GM23338 (cell line): ENCODE measurements at regions not wholly inside any gene's neighbourhood (a gene's known extent, or its start where the extent isn't known, plus 50 kb on each side); places are given as distances from the start of the nearest gene placed in this dataset.

ENCODE experiments used
- ATAC-seq: fragments of 200-7000 bp; cut with Tn5 transposase; 3 replicates; pipeline ENCODE4 v1.9.1; 2020
- DNase-seq: peaks from one replicate; pipeline ENCODE4 v3.0.0-alpha.2; 2015; ENCODE audit warnings: low spot score
- H2AFZ ChIP-seq: fragments of 200-600 bp; sonication (generic); 2 replicates; pipeline ENCODE4 v1.8.0; 2016; ENCODE audit warnings: antibody characterized with exemption, mild to moderate bottlenecking, moderate library complexity
- H3F3A ChIP-seq: fragments of 200-600 bp; sonication (generic); replicated peaks from 2 replicates; pipeline ENCODE4 v1.8.0; 2017; ENCODE audit warnings: antibody characterized with exemption, mixed run types, low read depth
- H3K27ac ChIP-seq: fragments of 200-600 bp; sonication (generic); 2 replicates; pipeline ENCODE4 v1.6.1; 2016; ENCODE audit warnings: low read depth
- H3K27me3 ChIP-seq: fragments of 200-600 bp; sonication (generic); 2 replicates; pipeline ENCODE4 v1.8.0; 2016; ENCODE audit warnings: mild to moderate bottlenecking, mixed run types, moderate library complexity; ENCODE audit not compliant: insufficient read depth
- H3K36me3 ChIP-seq: fragments of 200-600 bp; sonication (generic); 2 replicates; pipeline ENCODE4 v1.8.0; 2016; ENCODE audit warnings: mild to moderate bottlenecking; ENCODE audit not compliant: insufficient read depth
- H3K4me1 ChIP-seq: fragments of 200-600 bp; sonication (generic); 2 replicates; pipeline ENCODE4 v1.8.0; 2016; ENCODE audit warnings: mild to moderate bottlenecking, moderate library complexity; ENCODE audit not compliant: insufficient read depth
- H3K4me2 ChIP-seq: fragments of 200-600 bp; sonication (generic); 2 replicates; pipeline ENCODE4 v1.7.1; 2017; ENCODE audit warnings: mixed run types
- H3K4me3 ChIP-seq: fragments of 200-600 bp; sonication (generic); 2 replicates; pipeline ENCODE4 v1.6.1; 2016; ENCODE audit warnings: mixed run types
- H3K79me2 ChIP-seq: fragments of 200-600 bp; sonication (generic); replicated peaks from 2 replicates; pipeline ENCODE4 v1.8.0; 2017; ENCODE audit warnings: mild to moderate bottlenecking; ENCODE audit not compliant: insufficient read depth
- H3K9me2 ChIP-seq: fragments of 200-600 bp; sonication (generic); 2 replicates; pipeline ENCODE4 v1.8.0; 2017; ENCODE audit not compliant: insufficient read depth
- H4K20me1 ChIP-seq: fragments of 200-600 bp; sonication (generic); replicated peaks from 2 replicates; pipeline ENCODE4 v1.8.0; 2017; ENCODE audit warnings: mild to moderate bottlenecking; ENCODE audit not compliant: insufficient read depth
- H3K27ac Mint-ChIP-seq: 2 replicates; pipeline ENCODE4 v1.8.0; 2020; ENCODE audit warnings: inconsistent platforms, mild to moderate bottlenecking, moderate library complexity, mixed read lengths
- H3K27me3 Mint-ChIP-seq: 3 replicates; pipeline ENCODE4 v1.8.0; 2022; ENCODE audit warnings: low read depth, mild to moderate bottlenecking, moderate library complexity, mixed read lengths, inconsistent platforms; ENCODE audit not compliant: insufficient read depth, poor library complexity
- H3K36me3 Mint-ChIP-seq: 3 replicates; pipeline ENCODE4 v1.8.0; 2021; ENCODE audit warnings: low read depth, mild to moderate bottlenecking, inconsistent platforms, moderate library complexity, mixed read lengths
- H3K4me1 Mint-ChIP-seq: 3 replicates; pipeline ENCODE4 v1.8.0; 2020; ENCODE audit warnings: mild to moderate bottlenecking, inconsistent platforms, mixed read lengths
- H3K4me3 Mint-ChIP-seq: 3 replicates; pipeline ENCODE4 v1.8.0; 2021; ENCODE audit warnings: moderate library complexity, mild to moderate bottlenecking, inconsistent platforms, mixed read lengths
- H3K9me3 Mint-ChIP-seq: 3 replicates; pipeline ENCODE4 v1.8.0; 2020; ENCODE audit warnings: moderate library complexity, mild to moderate bottlenecking, inconsistent platforms, mixed read lengths
- CREB1 ChIP-seq: fragments of 250-450 bp; sonication (Bioruptor Pico); IDR thresholded peaks from 2 replicates; pipeline ENCODE4 v1.5.0; 2020; ENCODE audit warnings: low read depth, mild to moderate bottlenecking, moderate library complexity
- CTCF ChIP-seq, 2 experiments: fragments of 200-600 bp in 1 of 2; sonication (generic) in 1 of 2; conservative IDR thresholded peaks; 2 replicates each; pipeline versions ENCODE4 v1.5.1 to v1.6.1; 2016 to 2017; ENCODE audit warnings: antibody characterized with exemption in 2 of 2, low read depth in 2 of 2, mild to moderate bottlenecking in 2 of 2, moderate library complexity in 1 of 2
- ETS1 ChIP-seq: IDR thresholded peaks from 2 replicates; pipeline ENCODE4 v1.6.1; 2016; ENCODE audit warnings: antibody characterized with exemption
- EZH2 ChIP-seq: fragments of 200-600 bp; sonication (generic); IDR thresholded peaks from one replicate; pipeline ENCODE4 v1.8.0; 2017; ENCODE audit warnings: antibody characterized with exemption, mild to moderate bottlenecking, low read depth; ENCODE audit not compliant: unreplicated experiment
- EZH2phosphoT487 ChIP-seq: fragments of 200-600 bp; sonication (generic); IDR thresholded peaks from one replicate; pipeline ENCODE4 v1.8.1; 2018; ENCODE audit warnings: antibody characterized with exemption; ENCODE audit not compliant: unreplicated experiment
- JUNB ChIP-seq: IDR thresholded peaks from one replicate; pipeline ENCODE4 v1.6.1; 2016; ENCODE audit warnings: antibody characterized with exemption; ENCODE audit not compliant: unreplicated experiment
- NANOG ChIP-seq: IDR thresholded peaks from 2 replicates; pipeline ENCODE4 v1.6.1; 2016; ENCODE audit warnings: antibody characterized with exemption, borderline replicate concordance
- POLR2AphosphoS5 ChIP-seq: IDR thresholded peaks from 2 replicates; pipeline ENCODE4 v1.6.1; 2016; ENCODE audit warnings: antibody characterized with exemption, low read depth
- STAT1 ChIP-seq: IDR thresholded peaks from one replicate; pipeline ENCODE4 v1.6.1; 2016; ENCODE audit warnings: antibody characterized with exemption; ENCODE audit not compliant: unreplicated experiment
- ZNF114 ChIP-seq: fragments of 250-450 bp; sonication (Bioruptor Pico); IDR thresholded peaks from 2 replicates; pipeline ENCODE4 v1.5.0; 2020; ENCODE audit warnings: mild to moderate bottlenecking, moderate library complexity
- ZNF331 ChIP-seq: fragments of 250-450 bp; sonication (Bioruptor Pico); IDR thresholded peaks from 2 replicates; pipeline ENCODE4 v1.5.0; 2020; ENCODE audit warnings: low read depth, mild to moderate bottlenecking, moderate library complexity
- ZNF462 ChIP-seq: fragments of 250-450 bp; sonication (Bioruptor Pico); IDR thresholded peaks from 2 replicates; pipeline ENCODE4 v1.5.0; 2020; ENCODE audit warnings: mild to moderate bottlenecking, moderate library complexity

GRCh38 chr5:58041884-58042283 is 418.0 kb downstream of the PLK2 start:
- Mint-ChIP-seq H3K27me3 (no peaks in the 10 kb centered on the region), H3K4me1 (no peaks in the 10 kb centered on the region)

GRCh38 chr5:58040846-58041245 is 419.0 kb downstream of the PLK2 start:
- H3K27ac Mint-ChIP-seq, result no peak overlapping the region
- ATAC-seq (no peak), DNase-seq (no peak)
- no peak overlapping the region for H3K27ac ChIP-seq
- H3K27me3 ChIP-seq, result no peaks in the 10 kb centered on the region
- no peak overlapping the region for H3K4me3 ChIP-seq
- H3K4me2 ChIP-seq, result no peak overlapping the region
- no peaks in the 10 kb centered on the region for H3K4me1 Mint-ChIP-seq
- H3K4me3 Mint-ChIP-seq, result no peak overlapping the region
- no peaks in the 10 kb centered on the region for H3K9me3 Mint-ChIP-seq
- H3K27me3 Mint-ChIP-seq, result no peaks in the 10 kb centered on the region
- no peaks in the 10 kb centered on the region for H3K4me1 ChIP-seq
- no peaks in the 10 kb centered on the region for H3K79me2 ChIP-seq
- H3K36me3 ChIP-seq, result no peaks in the 10 kb centered on the region
- no peaks in the 10 kb centered on the region for H3K9me2 ChIP-seq
- H2AFZ ChIP-seq, result no peak overlapping the region
- no peaks in the 10 kb centered on the region for H3F3A ChIP-seq
- H4K20me1 ChIP-seq, result no peaks in the 10 kb centered on the region
- H3K36me3 Mint-ChIP-seq, result no peaks in the 10 kb centered on the region
- TF ChIP-seq ZNF331 (CRISPR knock-in tag), result no peak
- TF ChIP-seq STAT1, result no peak
- no peak for TF ChIP-seq ETS1
- TF ChIP-seq NANOG, result no peak
- TF ChIP-seq CTCF (conservative IDR thresholded peaks at IDR 0.05; ENCODE audit: low read depth in 2 of 2), result no peak
- TF ChIP-seq CREB1 (CRISPR knock-in tag), result no peak
- no peak for TF ChIP-seq ZNF114 (CRISPR knock-in tag)
- TF ChIP-seq ZNF462 (CRISPR knock-in tag), result no peak
- no peak for TF ChIP-seq EZH2phosphoT487
- TF ChIP-seq JUNB, result no peak
- TF ChIP-seq POLR2AphosphoS5, result no peak

More at GRCh38 chr5:58041884-58042283, 418.0 kb downstream of the PLK2 start:
- Histone ChIP-seq H3K4me3 (no peak overlapping the region), H3K4me2 (no peak overlapping the region), H2AFZ (no peak overlapping the region), H3K27ac (no peak overlapping the region), H3F3A (no peaks in the 10 kb centered on the region), H3K27me3 (no peaks in the 10 kb centered on the region), H3K4me1 (no peaks in the 10 kb centered on the region), H3K79me2 (no peaks in the 10 kb centered on the region), H4K20me1 (no peaks in the 10 kb centered on the region), H3K9me2 (no peaks in the 10 kb centered on the region), H3K36me3 (no peaks in the 10 kb centered on the region)
- ATAC-seq (no peak), DNase-seq (no peak)
- no peak overlapping the region for H3K4me3 Mint-ChIP-seq
- TF ChIP-seq CREB1 (CRISPR knock-in tag) (no peak), EZH2 (no peak)
- no peak overlapping the region for H3K27ac Mint-ChIP-seq
- H3K36me3 Mint-ChIP-seq, result no peaks in the 10 kb centered on the region
- H3K9me3 Mint-ChIP-seq, result no peaks in the 10 kb centered on the region
